GM10266 (cell line): ENCODE measurements at regions not wholly inside any gene's neighbourhood (a gene's known extent, or its start where the extent isn't known, plus 50 kb on each side); places are given as distances from the start of the nearest gene placed in this dataset.

ENCODE experiments used
- DNase-seq: peaks from one replicate; pipeline ENCODE4 v3.0.0; 2012; ENCODE audit errors: extremely low spot score
- TF ChIP-seq, protein P1 (sequence below): IDR thresholded peaks from 2 replicates; pipeline ENCODE4 v1.5.1; 2012; ENCODE audit warnings: mild to moderate bottlenecking, low read depth; ENCODE audit not compliant: control insufficient read depth, insufficient read depth; ENCODE audit errors: missing control alignments

DNA sequence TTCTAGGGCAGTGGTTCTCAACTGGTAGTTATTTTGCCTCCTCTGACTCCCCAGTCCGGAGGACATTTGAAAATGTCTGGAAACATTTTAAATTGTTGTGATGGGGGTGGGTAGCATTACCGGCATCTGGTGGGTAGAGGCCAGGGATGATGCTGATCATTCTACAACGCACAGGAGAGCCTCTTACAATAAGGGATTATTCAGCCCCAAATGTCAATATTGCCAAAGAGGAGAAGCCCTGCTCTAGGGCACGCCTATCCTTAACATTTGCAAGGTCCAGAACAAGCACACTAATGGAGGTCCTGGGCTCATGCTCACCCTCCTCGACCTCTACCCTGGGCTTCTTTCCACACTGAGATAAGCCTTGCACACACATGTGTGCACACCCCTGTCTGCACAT is 106.4 kb downstream of the MINAR1 start:
- DNase-seq, result no peak
- TF ChIP-seq, protein P1, sequence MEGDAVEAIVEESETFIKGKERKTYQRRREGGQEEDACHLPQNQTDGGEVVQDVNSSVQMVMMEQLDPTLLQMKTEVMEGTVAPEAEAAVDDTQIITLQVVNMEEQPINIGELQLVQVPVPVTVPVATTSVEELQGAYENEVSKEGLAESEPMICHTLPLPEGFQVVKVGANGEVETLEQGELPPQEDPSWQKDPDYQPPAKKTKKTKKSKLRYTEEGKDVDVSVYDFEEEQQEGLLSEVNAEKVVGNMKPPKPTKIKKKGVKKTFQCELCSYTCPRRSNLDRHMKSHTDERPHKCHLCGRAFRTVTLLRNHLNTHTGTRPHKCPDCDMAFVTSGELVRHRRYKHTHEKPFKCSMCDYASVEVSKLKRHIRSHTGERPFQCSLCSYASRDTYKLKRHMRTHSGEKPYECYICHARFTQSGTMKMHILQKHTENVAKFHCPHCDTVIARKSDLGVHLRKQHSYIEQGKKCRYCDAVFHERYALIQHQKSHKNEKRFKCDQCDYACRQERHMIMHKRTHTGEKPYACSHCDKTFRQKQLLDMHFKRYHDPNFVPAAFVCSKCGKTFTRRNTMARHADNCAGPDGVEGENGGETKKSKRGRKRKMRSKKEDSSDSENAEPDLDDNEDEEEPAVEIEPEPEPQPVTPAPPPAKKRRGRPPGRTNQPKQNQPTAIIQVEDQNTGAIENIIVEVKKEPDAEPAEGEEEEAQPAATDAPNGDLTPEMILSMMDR, result no peak

DNA sequence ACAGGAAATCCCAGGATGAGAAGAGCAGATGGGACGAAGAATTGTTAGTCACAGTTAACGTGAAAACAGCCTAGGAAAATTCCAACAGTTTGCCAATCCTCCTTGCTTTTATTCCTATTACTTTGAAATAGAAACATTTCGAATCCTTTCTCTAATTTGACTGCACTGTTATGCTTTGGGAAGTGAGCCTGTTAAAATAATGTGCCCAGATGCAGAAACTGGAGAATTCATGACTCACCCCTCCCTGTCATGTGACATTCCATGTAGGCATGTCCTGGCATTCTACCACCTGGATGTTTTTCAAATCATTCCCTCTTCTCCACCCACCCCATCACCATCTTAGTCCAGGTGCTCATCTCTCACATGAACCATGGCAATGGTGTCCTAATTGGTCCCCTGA is 107.3 kb downstream of the MINAR1 start:
- no peak for DNase-seq

DNA sequence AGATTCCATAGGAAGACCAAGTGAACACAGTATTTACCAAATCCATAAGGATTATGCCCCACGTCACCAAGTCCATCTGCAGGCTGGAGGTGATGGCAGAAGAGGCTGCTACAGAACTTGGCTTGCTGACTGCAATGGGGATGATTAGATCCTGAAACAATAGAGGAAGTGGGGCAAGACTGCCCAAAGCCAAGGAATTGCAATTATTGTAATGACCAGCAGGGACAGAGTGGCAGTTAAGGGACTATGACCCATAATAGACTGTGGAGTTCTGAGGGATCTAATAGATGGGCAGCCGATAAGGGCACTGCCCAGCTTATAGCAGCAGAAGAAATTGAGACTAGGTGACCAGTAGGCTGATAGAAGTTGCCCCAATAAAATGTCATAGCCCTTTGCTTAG is 108.4 kb downstream of the MINAR1 start:
- TF ChIP-seq, protein P1, result no peak
- DNase-seq, result no peak

More for the DNA sequence above, 107.3 kb downstream of the MINAR1 start:
- TF ChIP-seq, protein P1, result no peak

DNA sequence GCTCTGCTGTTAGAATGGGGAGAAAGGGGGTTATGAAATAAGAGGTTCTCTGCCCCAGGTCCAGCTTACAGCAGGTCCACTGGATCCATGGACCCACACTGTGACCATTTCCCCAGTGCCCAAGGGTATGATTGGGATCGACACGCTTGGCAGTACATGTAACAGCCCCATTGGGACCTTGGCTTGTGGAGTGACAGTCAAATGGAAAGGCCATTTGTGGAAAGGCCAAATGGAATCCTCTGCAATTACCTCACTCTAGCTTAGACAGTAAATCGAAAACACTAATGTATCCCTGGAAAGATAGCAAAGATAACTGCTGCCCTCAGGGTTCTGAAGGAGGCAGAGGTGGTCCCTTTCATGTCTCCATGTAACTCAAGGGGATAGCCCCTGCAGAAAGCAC is 109.1 kb downstream of the MINAR1 start:
- DNase-seq, result no peak
- TF ChIP-seq, protein P1, result no peak

DNA sequence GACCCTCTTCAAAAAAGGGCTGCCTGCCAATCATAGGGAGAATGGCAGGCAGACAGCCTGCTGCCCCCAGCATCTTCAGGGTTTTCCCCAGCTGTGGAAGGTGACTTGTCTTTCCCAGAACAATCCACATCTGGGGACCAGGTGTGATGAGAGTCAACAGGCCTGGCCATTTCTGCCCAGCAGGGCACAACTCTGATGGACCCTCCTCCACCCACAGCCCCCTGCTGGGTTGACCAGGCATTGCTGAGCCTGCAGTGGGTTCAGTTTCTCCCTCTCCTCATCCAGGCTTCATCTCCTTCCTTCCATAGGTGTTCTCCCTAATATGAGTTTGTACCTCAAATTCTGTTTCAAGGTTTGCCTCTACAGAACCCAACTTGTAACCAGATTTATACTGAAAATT is 111.0 kb downstream of the MINAR1 start:
- TF ChIP-seq, protein P1, result no peak
- DNase-seq, result no peak

DNA sequence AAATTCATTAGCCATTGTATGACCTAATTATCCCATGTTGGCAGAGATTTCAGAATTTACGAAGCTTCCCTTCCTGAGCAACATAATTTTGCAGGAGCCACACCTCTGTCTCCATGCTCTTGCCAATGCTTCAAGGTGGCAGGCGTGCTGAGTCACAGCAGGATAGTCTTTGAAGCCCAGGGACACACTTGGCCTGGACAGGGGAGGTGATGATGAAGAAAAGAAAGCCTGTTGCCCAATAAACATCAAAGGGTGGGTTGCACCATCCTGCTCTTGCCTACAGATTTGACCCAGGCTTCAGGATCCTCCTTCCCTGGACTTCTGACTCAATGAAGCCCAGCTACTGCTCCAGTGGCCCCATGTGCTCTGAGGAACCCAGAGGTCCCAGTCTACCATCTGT is 117.1 kb downstream of the MINAR1 start:
- no peak for DNase-seq
- TF ChIP-seq, protein P1, result no peak

DNA sequence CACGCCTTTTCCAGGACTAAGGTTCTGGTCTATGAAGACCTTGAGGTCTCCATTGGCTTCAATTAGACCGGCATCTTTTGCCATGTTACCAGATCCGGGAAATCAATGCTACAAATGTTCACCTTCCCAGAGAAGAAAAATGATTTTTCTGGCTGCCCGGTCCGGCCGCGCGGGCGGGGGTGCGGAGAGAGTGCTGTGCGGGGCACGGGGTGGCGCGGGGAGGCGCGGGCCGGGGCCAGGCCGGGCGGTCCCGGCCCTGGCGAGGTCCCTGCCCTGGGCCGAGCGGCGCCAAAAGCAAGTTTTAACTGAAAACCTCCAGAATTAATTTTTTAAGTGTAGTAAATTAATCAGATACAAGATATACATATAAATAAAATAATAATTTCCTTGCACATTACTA is 128.2 kb downstream of the MINAR1 start:
- no peak for DNase-seq
- TF ChIP-seq, protein P1, result no peak
